IgD-negative memory B cell (primary cell): ENCODE measurements at regions not wholly inside any gene's neighbourhood (a gene's known extent, or its start where the extent isn't known, plus 50 kb on each side); places are given as distances from the start of the nearest gene placed in this dataset.
"Not testable (repeated sequence)": the region's sequence is repeated elsewhere in the genome, so short reads cannot be mapped to it uniquely, and the experiment has no call there.

Source experiments
- H3K27ac Mint-ChIP-seq, 3 donors: one replicate each; pipeline ENCODE4 v1.8.0; 2020 to 2022; ENCODE audit warnings: mild to moderate bottlenecking in 3 of 3, mixed read lengths in 3 of 3, moderate library complexity in 1 of 3
- H3K27me3 Mint-ChIP-seq: one replicate; pipeline ENCODE4 v1.8.0; 2021; ENCODE audit warnings: mixed read lengths
- H3K36me3 Mint-ChIP-seq: one replicate; pipeline ENCODE4 v1.8.0; 2020; ENCODE audit warnings: mild to moderate bottlenecking, mixed read lengths
- H3K4me1 Mint-ChIP-seq, 3 donors: one replicate each; pipeline ENCODE4 v1.8.0; 2020 to 2022; ENCODE audit warnings: mixed read lengths in 3 of 3, mild to moderate bottlenecking in 1 of 3
- H3K4me3 Mint-ChIP-seq, 4 donors: one replicate each; pipeline ENCODE4 v1.8.0; 2020 to 2022; ENCODE audit warnings: mild to moderate bottlenecking in 4 of 4, mixed read lengths in 4 of 4, moderate library complexity in 3 of 4
- H3K9me3 Mint-ChIP-seq, 3 donors: one replicate each; pipeline ENCODE4 v1.8.0; 2020 to 2021; ENCODE audit warnings: mixed read lengths in 3 of 3, mild to moderate bottlenecking in 1 of 3

- H3K27ac Mint-ChIP-seq, result no peak overlapping the region
- peaks cover 8 to 11% (median 9%) of the 10 kb centered on the region in 3 donors for H3K4me1 Mint-ChIP-seq
- H3K27me3 Mint-ChIP-seq, result peaks cover 33% of the 10 kb centered on the region
- peaks cover 7% of the 10 kb centered on the region for H3K36me3 Mint-ChIP-seq
- no peaks in the 10 kb centered on the region for H3K9me3 Mint-ChIP-seq
- peak overlapping the region in 1 of 4 donors; percentile 72 for H3K4me3 Mint-ChIP-seq
These were observed 68.3 kb upstream of the TARDBP start for GRCh38 chr1:10943991-10944730.

DNA sequence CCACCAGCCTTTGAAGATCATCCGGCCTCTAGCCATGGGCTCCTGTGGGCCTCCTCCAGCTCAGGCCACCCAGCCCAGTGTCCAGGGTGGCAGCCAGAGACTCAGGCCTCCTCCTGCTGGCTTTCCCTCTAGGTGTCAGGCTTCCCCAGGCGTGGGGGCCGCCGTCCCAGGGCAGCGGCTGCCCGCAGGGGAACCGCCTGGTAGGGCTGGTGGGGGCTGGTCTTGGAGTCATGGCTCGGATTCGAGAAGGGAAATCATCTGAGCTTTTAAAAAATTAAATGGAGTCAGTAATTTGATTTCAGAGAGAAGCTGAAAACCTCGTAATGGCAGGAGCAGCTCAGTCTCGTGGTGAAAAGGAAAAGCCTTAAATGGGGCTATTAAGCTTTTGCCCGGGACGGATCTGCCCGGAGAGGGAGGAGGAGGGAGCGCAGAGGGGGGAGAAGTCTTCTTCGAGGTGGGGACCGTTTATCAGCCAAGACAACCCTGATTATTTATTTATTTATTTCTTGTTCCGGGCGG is 66.4 kb upstream of the TARDBP start:
- Mint-ChIP-seq H3K27me3 (peaks cover 23% of the 10 kb centered on the region), H3K36me3 (peaks cover 7% of the 10 kb centered on the region), H3K9me3 (no peaks in the 10 kb centered on the region), H3K27ac (no peak overlapping the region), H3K4me3 (no peak overlapping the region), H3K4me1 (peaks cover 3 to 6% (median 6%) of the 10 kb centered on the region in 3 donors)

DNA sequence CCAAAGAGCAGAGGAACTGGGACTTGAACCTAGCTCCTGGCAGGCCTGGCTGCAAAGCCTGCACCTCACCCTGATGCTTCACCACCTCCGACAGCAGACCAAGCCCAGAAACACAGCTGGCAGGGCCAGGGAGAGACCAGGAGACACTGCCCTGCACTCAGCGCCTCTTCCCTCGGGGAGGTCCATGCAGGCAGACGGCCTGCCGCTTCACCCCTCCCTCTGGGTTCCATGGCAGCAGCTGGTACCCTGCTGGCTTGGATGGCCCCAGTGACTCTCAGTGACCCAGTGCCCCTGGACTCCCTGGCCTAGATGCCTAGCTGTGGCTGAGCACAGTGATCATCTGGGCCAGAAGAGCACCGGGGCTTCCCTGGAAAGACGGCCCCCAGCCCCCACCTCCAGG is 65.3 kb upstream of the TARDBP start:
- H3K27me3 Mint-ChIP-seq, result peaks cover 18% of the 10 kb centered on the region
- no peaks in the 10 kb centered on the region for H3K9me3 Mint-ChIP-seq
- H3K27ac Mint-ChIP-seq, result no peak overlapping the region
- peaks cover 3 to 6% (median 6%) of the 10 kb centered on the region in 3 donors for H3K4me1 Mint-ChIP-seq
- peaks cover 7% of the 10 kb centered on the region for H3K36me3 Mint-ChIP-seq
- no peak overlapping the region for H3K4me3 Mint-ChIP-seq

GRCh38 chr1:10947691-10948462 is 64.6 kb upstream of the TARDBP start:
- Mint-ChIP-seq H3K36me3 (peaks cover 7% of the 10 kb centered on the region), H3K4me3 (no peak overlapping the region), H3K9me3 (no peaks in the 10 kb centered on the region), H3K4me1 (peaks cover 3% of the 10 kb centered on the region in 3 donors), H3K27me3 (peaks cover 13% of the 10 kb centered on the region), H3K27ac (no peak overlapping the region)

- peaks cover 7% of the 10 kb centered on the region for H3K36me3 Mint-ChIP-seq
- H3K4me1 Mint-ChIP-seq, result peaks cover 1 to 3% (median 3%) of the 10 kb centered on the region in 3 donors
- H3K27me3 Mint-ChIP-seq, result peaks cover 10% of the 10 kb centered on the region
- H3K9me3 Mint-ChIP-seq, result peaks cover 0 to 2% (median 0%) of the 10 kb centered on the region in 3 donors
- H3K4me3 Mint-ChIP-seq, result no peak overlapping the region
- no peak overlapping the region for H3K27ac Mint-ChIP-seq
These were observed 64.0 kb upstream of the TARDBP start for GRCh38 chr1:10948463-10948775.

DNA sequence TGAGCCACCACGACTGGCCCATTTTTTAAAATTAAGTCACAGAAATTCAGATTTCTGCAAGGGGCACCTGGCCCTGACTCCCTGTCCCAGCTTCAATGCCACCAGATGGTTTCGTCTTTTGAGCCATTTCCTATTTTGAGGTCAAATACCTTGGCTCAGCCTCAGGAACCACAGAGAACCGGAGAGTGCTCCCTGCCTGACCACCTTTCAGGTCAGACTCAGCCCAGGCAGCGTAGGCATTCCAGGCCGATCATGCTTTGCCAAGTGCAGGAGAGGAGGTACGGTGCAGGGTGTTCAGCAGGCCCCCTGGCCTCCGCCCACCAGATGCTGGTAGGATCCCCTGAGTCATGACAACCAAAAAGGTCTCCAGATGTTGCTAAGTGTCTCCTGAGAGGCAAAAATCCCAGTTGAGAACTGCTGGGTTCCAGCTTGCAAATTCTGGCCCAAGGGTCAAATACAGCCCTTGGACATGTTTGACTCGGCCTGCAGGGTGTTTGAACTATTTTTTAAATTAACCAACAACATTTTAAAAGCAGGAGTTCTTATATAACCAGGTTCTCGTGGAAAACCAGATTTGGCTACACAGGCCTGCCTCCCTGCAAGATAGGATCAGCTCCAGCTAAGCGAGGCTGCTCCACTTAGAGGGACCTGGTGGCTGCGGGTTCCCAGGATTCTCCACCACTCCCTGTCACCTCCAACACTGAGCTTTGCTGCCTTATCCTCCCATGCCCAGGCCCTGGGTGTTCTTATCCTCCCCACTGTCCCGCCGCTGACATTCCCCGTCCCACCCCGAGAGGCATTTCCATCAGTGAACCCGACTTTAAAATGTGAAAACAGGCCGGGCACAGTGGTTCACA is 61.9 kb upstream of the TARDBP start:
- Mint-ChIP-seq H3K9me3 (peaks cover 0 to 5% (median 2%) of the 10 kb centered on the region in 3 donors), H3K27me3 (peaks cover 2% of the 10 kb centered on the region), H3K27ac (no peak overlapping the region), H3K4me3 (no peak overlapping the region), H3K4me1 (peaks cover 0 to under 1% (median 0%) of the 10 kb centered on the region in 3 donors), H3K36me3 (peaks cover 2% of the 10 kb centered on the region)

GRCh38 chr1:10951298-10951697 is 61.2 kb upstream of the TARDBP start:
- not testable (repeated sequence) for H3K27ac Mint-ChIP-seq, H3K36me3 Mint-ChIP-seq, H3K9me3 Mint-ChIP-seq, H3K4me1 Mint-ChIP-seq, H3K27me3 Mint-ChIP-seq, H3K4me3 Mint-ChIP-seq

DNA sequence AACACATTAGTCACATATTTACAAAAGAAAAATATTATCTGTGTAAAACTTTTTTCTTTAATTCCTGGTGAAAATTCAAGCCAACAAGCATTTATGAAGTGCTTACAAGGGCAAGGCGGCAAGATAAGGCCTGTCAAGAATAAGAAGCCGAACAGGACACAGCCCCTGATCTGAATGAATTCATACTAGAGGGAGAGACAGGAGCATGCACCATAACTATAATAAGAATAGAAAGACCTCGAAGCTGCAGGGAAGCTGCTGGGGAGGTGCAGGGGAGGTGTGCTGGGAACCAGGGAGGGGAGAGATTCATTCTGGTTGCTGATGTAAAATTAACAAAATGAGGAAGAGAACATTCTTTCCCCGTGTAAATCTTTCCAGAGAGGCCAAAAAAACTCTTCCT is 60.5 kb upstream of the TARDBP start:
- H3K27me3 Mint-ChIP-seq, result peaks cover 4% of the 10 kb centered on the region
- H3K27ac Mint-ChIP-seq, result no peak overlapping the region
- H3K9me3 Mint-ChIP-seq, result peaks cover 0 to 5% (median 2%) of the 10 kb centered on the region in 3 donors
- H3K4me1 Mint-ChIP-seq, result no peaks in the 10 kb centered on the region
- no peak overlapping the region for H3K4me3 Mint-ChIP-seq
- H3K36me3 Mint-ChIP-seq, result no peaks in the 10 kb centered on the region

GRCh38 chr1:10953505-10954193 is 58.8 kb upstream of the TARDBP start:
- Mint-ChIP-seq H3K27ac (no peak overlapping the region), H3K36me3 (no peaks in the 10 kb centered on the region), H3K4me1 (no peaks in the 10 kb centered on the region), H3K4me3 (no peak overlapping the region), H3K9me3 (peaks cover 0 to 5% (median 2%) of the 10 kb centered on the region in 3 donors), H3K27me3 (peaks cover 6% of the 10 kb centered on the region)

DNA sequence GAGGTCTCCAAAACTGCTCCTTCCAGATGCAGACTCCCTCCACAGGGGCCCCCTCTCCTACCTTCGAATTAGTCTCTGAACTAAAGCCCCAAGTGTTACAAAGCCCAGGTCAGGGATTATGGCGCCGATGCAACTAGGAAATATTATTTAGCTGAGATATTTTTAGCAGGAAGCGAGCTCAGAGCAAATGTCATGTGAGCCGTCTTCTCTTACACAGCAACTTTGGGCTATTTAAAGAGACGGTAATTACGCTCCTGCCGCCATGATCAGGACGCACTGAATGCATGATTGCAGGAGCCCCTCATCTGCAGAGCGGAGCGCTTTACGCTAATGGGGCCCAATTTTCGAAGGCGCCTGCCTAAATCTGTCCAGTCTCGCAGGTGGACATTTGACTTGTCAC is 55.3 kb upstream of the TARDBP start:
- Mint-ChIP-seq H3K27me3 (peaks cover 9% of the 10 kb centered on the region), H3K9me3 (peaks cover 0 to 5% (median 2%) of the 10 kb centered on the region in 3 donors), H3K27ac (no peak overlapping the region), H3K4me3 (no peak overlapping the region), H3K36me3 (no peaks in the 10 kb centered on the region), H3K4me1 (no peaks in the 10 kb centered on the region)

- Mint-ChIP-seq H3K27me3 (peaks cover 13% of the 10 kb centered on the region), H3K9me3 (peaks cover 0 to 5% (median 0%) of the 10 kb centered on the region in 3 donors), H3K36me3 (no peaks in the 10 kb centered on the region), H3K27ac (no peak overlapping the region), H3K4me1 (no peaks in the 10 kb centered on the region), H3K4me3 (no peak overlapping the region)
These were observed 53.8 kb upstream of the TARDBP start for GRCh38 chr1:10958614-10959013.

DNA sequence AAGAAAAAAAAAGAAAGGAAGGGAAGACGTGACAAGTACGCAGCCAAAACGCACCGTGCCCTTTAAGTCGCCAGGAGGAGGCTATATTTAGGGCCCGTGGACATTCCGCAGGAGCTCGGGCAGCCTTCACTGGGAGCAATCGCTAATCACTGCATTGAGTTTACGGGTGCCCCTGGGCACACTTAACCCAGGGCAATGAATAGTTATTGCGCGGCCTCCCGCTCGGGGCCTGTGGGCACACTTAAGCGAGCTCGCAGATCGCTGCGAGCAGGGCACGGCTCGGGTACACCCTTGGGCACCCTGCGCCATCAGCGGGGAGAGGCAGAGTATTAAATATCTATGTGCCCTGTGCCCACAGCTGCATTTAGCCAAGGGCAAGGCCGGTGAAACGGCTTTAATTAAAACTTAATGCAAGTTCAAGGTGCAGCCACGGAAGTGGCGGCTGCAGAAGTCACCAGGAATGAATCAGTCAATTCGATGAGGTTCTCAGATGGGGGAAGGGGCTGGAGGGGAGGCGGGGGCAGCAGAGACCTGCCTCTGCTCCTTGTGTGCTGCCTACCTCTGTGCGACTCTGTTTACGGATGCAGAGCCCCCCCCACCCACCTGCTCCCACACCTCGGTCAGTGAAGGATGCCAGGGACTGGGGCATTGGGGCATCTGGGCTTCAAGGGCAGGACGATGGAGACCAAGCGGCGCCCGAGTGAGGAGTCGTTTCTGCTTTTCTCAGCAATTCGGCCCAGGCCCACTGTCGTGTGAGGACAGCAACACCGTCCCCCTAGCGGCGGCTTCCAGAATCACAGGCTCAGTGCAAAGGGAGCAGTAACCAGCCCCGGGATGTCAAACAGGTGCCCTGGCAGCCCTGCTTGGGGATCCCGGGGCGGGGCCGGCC is 51.8 kb upstream of the TARDBP start:
- peak overlapping the region in 1 of 4 donors; percentile 22 for H3K4me3 Mint-ChIP-seq
- H3K27me3 Mint-ChIP-seq, result peaks cover 17% of the 10 kb centered on the region
- H3K9me3 Mint-ChIP-seq, result no peaks in the 10 kb centered on the region
- peaks cover 6 to 7% (median 6%) of the 10 kb centered on the region in 3 donors for H3K4me1 Mint-ChIP-seq
- H3K27ac Mint-ChIP-seq, result no peak overlapping the region
- no peaks in the 10 kb centered on the region for H3K36me3 Mint-ChIP-seq

DNA sequence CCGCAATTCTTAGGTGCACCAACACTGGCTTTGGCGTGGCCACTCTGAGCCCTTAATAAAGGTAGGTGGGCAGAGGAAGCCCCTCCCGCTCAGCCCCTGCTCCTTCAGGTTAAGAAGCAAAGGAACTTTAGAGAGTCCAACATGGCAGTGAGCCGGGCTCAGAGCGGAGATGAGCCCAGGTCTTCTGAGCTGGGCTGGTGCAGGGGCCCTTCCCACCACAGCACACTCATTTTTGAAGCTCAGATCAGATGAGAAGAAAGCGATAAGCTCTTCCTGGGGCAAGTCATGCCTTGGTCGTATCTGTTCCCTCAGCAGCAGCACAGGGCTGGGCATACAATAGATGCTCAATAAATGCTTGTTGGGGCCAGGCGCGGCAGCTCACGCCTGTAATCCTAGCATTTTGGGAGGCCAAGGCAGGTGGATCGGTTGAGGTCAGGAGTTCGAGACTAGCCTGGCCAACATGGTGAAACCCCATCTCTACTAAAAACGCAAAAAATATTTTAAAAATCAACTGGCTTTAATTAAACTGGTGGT is 51.1 kb upstream of the TARDBP start:
- H3K4me1 Mint-ChIP-seq, result peaks cover 6 to 12% (median 10%) of the 10 kb centered on the region in 3 donors
- no peak overlapping the region for H3K27ac Mint-ChIP-seq
- no peaks in the 10 kb centered on the region for H3K9me3 Mint-ChIP-seq
- peak overlapping the region in 1 of 4 donors; percentile 22 for H3K4me3 Mint-ChIP-seq
- H3K27me3 Mint-ChIP-seq, result peaks cover 20% of the 10 kb centered on the region
- no peaks in the 10 kb centered on the region for H3K36me3 Mint-ChIP-seq
